IMR-90 (cell line): ENCODE measurements at regions not wholly inside any gene's neighbourhood (a gene's known extent, or its start where the extent isn't known, plus 50 kb on each side); places are given as distances from the start of the nearest gene placed in this dataset.

Experiments used
- ATAC-seq: fragments of 200-7000 bp; cut with Tn5 transposase; 2 replicates; pipeline ENCODE4 v1.9.1; 2020; ENCODE audit warnings: low read depth, mild to moderate bottlenecking, moderate library complexity
- BruUV-seq: library from RNA; stranded (reverse); fragments of 400-500 nt; replicated peaks from 2 replicates; lab custom pipeline; 2021; lab: Mats Ljungman, UMichigan
- CTCF ChIA-PET: fragments of 300-600 bp; formaldehyde crosslinking; extraction: SDS; loops from one replicate; lab custom pipeline; 2021; ENCODE audit warnings: antibody characterized with exemption; lab: Yijun Ruan, JAX
- POLR2A ChIA-PET: fragments of 300-600 bp; sonication (Branson Sonifier 250); formaldehyde crosslinking; loops from one replicate; lab custom pipeline; 2022; ENCODE audit warnings: antibody characterized with exemption; ENCODE audit not compliant: unreplicated experiment; lab: Charles Lee
- DNase-seq: peaks from one replicate; pipeline ENCODE4 v3.0.0; 2013
- H2AFZ ChIP-seq: replicated peaks from 2 replicates; pipeline ENCODE3; 2013; ENCODE audit warnings: low read length, mild to moderate bottlenecking; ENCODE audit not compliant: poor library complexity
- H2AK5ac ChIP-seq: 2 replicates; pipeline ENCODE4 v1.6.1; 2013; ENCODE audit warnings: low read depth, low read length, inconsistent platforms
- H2AK9ac ChIP-seq: replicated peaks from 2 replicates; pipeline ENCODE3; 2013; ENCODE audit warnings: mild to moderate bottlenecking, low read depth, low read length, moderate library complexity; ENCODE audit not compliant: poor library complexity
- H2BK120ac ChIP-seq: 2 replicates; pipeline ENCODE4 v1.6.1; 2013; ENCODE audit warnings: low read depth, low read length, inconsistent platforms
- H2BK15ac ChIP-seq: 3 replicates; pipeline ENCODE4 v1.6.1; 2013; ENCODE audit warnings: low read depth, low read length, inconsistent platforms
- H2BK20ac ChIP-seq: 2 replicates; pipeline ENCODE4 v1.6.1; 2013; ENCODE audit warnings: low read depth, mild to moderate bottlenecking, inconsistent platforms, low read length, moderate library complexity
- H2BK5ac ChIP-seq: 2 replicates; pipeline ENCODE4 v1.6.1; 2013; ENCODE audit warnings: mild to moderate bottlenecking, low read depth, low read length, inconsistent platforms; ENCODE audit not compliant: poor library complexity, severe bottlenecking
- H3K14ac ChIP-seq: replicated peaks from 2 replicates; pipeline ENCODE4 v1.6.1; 2013; ENCODE audit warnings: low read depth, low read length, inconsistent platforms
- H3K18ac ChIP-seq: 2 replicates; pipeline ENCODE4 v1.6.1; 2013; ENCODE audit warnings: low read depth, low read length, control low read depth
- H3K23ac ChIP-seq: 2 replicates; pipeline ENCODE4 v1.6.1; 2013; ENCODE audit warnings: low read depth, low read length, inconsistent platforms
- H3K27ac ChIP-seq: 2 replicates; pipeline ENCODE4 v1.5.1; 2013; ENCODE audit warnings: mild to moderate bottlenecking, control low read depth, low read length; ENCODE audit not compliant: insufficient read depth
- H3K27me3 ChIP-seq: 2 replicates; pipeline ENCODE4 v1.6.1; 2013; ENCODE audit warnings: low read length; ENCODE audit not compliant: control insufficient read depth, insufficient read depth
- H3K36me3 ChIP-seq: 2 replicates; pipeline ENCODE4 v1.6.1; 2013; ENCODE audit warnings: low read length, mixed read lengths; ENCODE audit not compliant: control insufficient read depth, insufficient read depth
- H3K4ac ChIP-seq: 2 replicates; pipeline ENCODE4 v1.6.1; 2013; ENCODE audit warnings: low read depth, low read length, inconsistent platforms
- H3K4me1 ChIP-seq: 2 replicates; pipeline ENCODE4 v1.6.1; 2013; ENCODE audit warnings: low read length, mixed read lengths; ENCODE audit not compliant: control insufficient read depth, insufficient read depth
- H3K4me2 ChIP-seq: 2 replicates; pipeline ENCODE4 v1.6.1; 2013; ENCODE audit warnings: low read depth, mild to moderate bottlenecking, control low read depth, low read length, moderate library complexity
- H3K4me3 ChIP-seq: 2 replicates; pipeline ENCODE4 v1.5.1; 2013; ENCODE audit warnings: low read depth, mild to moderate bottlenecking, control low read depth, low read length, moderate library complexity; ENCODE audit not compliant: insufficient read depth
- H3K56ac ChIP-seq: 2 replicates; pipeline ENCODE4 v1.6.1; 2013; ENCODE audit warnings: low read length, inconsistent platforms; ENCODE audit not compliant: insufficient read depth; ENCODE audit errors: extremely low read depth
- H3K79me1 ChIP-seq, 2 experiments: 2 replicates each; pipeline ENCODE4 v1.6.1; 2013; ENCODE audit warnings: low read length in 2 of 2, inconsistent platforms in 1 of 2, low read depth in 1 of 2
- H3K9ac ChIP-seq: 2 replicates; pipeline ENCODE4 v1.6.1; 2013; ENCODE audit warnings: low read depth, low read length, control low read depth
- H3K9me1 ChIP-seq: 2 replicates; pipeline ENCODE4 v1.6.1; 2013; ENCODE audit warnings: low read length, inconsistent platforms; ENCODE audit not compliant: insufficient read depth
- H3K9me3 ChIP-seq: 2 replicates; pipeline ENCODE4 v1.6.1; 2013; ENCODE audit warnings: low read length; ENCODE audit not compliant: control insufficient read depth, insufficient read depth
- H4K20me1 ChIP-seq: 2 replicates; pipeline ENCODE4 v1.6.1; 2013; ENCODE audit warnings: low read length, inconsistent platforms; ENCODE audit not compliant: insufficient read depth
- H4K5ac ChIP-seq: 2 replicates; pipeline ENCODE4 v1.6.1; 2013; ENCODE audit warnings: mild to moderate bottlenecking, low read depth, low read length, control low read depth
- H4K8ac ChIP-seq, 2 experiments: 2 replicates each; pipeline ENCODE4 v1.6.1; 2013; ENCODE audit warnings: low read depth in 2 of 2, low read length in 2 of 2, control low read depth in 1 of 2, inconsistent platforms in 1 of 2
- H4K91ac ChIP-seq: 2 replicates; pipeline ENCODE4 v1.6.1; 2013; ENCODE audit warnings: low read depth, low read length, inconsistent platforms; ENCODE audit not compliant: insufficient read depth
- BHLHE40 ChIP-seq: fragments of 150-350 bp; IDR thresholded peaks from 2 replicates; pipeline ENCODE4 v1.6.1; 2016; ENCODE audit warnings: mild to moderate bottlenecking, low read depth, low read length
- CEBPB ChIP-seq: IDR thresholded peaks from 2 replicates; pipeline ENCODE4 v1.6.1; 2012; ENCODE audit warnings: low read depth, low read length, improper control_type of control experiment
- CHD1 ChIP-seq: IDR thresholded peaks from 2 replicates; pipeline ENCODE4 v1.6.1; 2012; ENCODE audit warnings: low read depth, low read length, improper control_type of control experiment
- FOS ChIP-seq: fragments of 150-350 bp; IDR thresholded peaks from 2 replicates; pipeline ENCODE4 v1.6.1; 2016; ENCODE audit warnings: low read depth, low read length
- MAFK ChIP-seq: IDR thresholded peaks from 2 replicates; pipeline ENCODE4 v1.6.1; 2012; ENCODE audit warnings: low read depth, low read length, improper control_type of control experiment
- MAZ ChIP-seq: IDR thresholded peaks from 2 replicates; pipeline ENCODE4 v1.6.1; 2012; ENCODE audit warnings: low read depth, mild to moderate bottlenecking, low read length, improper control_type of control experiment, moderate library complexity, borderline replicate concordance
- MXI1 ChIP-seq: IDR thresholded peaks from 2 replicates; pipeline ENCODE4 v1.6.1; 2012; ENCODE audit warnings: low read depth, mild to moderate bottlenecking, low read length, moderate library complexity, borderline replicate concordance
- NFE2L2 ChIP-seq: fragments of 150-350 bp; IDR thresholded peaks from 2 replicates; pipeline ENCODE4 v1.6.1; 2016; ENCODE audit warnings: low read depth, mild to moderate bottlenecking, low read length
- POLR2A ChIP-seq: IDR thresholded peaks from 2 replicates; pipeline ENCODE4 v1.6.1; 2012; ENCODE audit warnings: mild to moderate bottlenecking, low read depth, low read length
- RAD21 ChIP-seq: IDR thresholded peaks from 2 replicates; pipeline ENCODE4 v1.6.1; 2012; ENCODE audit warnings: low read length, improper control_type of control experiment
- RCOR1 ChIP-seq: IDR thresholded peaks from 2 replicates; pipeline ENCODE4 v1.6.1; 2012; ENCODE audit warnings: mild to moderate bottlenecking, low read length, improper control_type of control experiment; ENCODE audit not compliant: insufficient replicate concordance
- RFX5 ChIP-seq: IDR thresholded peaks from 2 replicates; pipeline ENCODE4 v1.8.0; 2012; ENCODE audit warnings: low read depth, mild to moderate bottlenecking, low read length, moderate library complexity
- SMC3 ChIP-seq: fragments of 150-350 bp; IDR thresholded peaks from 2 replicates; pipeline ENCODE4 v1.6.1; 2016; ENCODE audit warnings: low read depth, mild to moderate bottlenecking, antibody characterized with exemption, low read length, moderate library complexity
- WGBS, 2 experiments: methylation state at CpG; one replicate each; pipeline versions ENCODE4 v1.1.5 to v1.1.7; 2013; ENCODE audit warnings: missing lambda C conversion rate in 2 of 2; ENCODE audit not compliant: insufficient read length in 1 of 2; ENCODE audit errors: extremely low coverage in 2 of 2; 5-methylcytosine and 5-hydroxymethylcytosine counted together
- dilution Hi-C: fragments of 300-500 bp; cut with HindIII; formaldehyde crosslinking; loops from one replicate; pipeline ENCODE4 v1.14.3; 2018; ENCODE audit warnings: low sequenced_read_pairs; ENCODE audit not compliant: unreplicated experiment
- in situ Hi-C: fragments of 300-500 bp; cut with MboI; formaldehyde crosslinking; loops from 3 replicates; pipeline ENCODE4 v1.14.3; 2019; ENCODE audit warnings: low sequenced_read_pairs, inconsistent platforms, mixed read lengths
- intact Hi-C: fragments of 100-400 bp; cut with micrococcal nuclease; formaldehyde crosslinking; loops from 2 replicates; pipeline ENCODE4 v1.10.0; 2022
- TF ChIP-seq, protein P1 (sequence below): conservative IDR thresholded peaks from 2 replicates; pipeline ENCODE4 v1.5.1; 2012; ENCODE audit warnings: mild to moderate bottlenecking, low read depth, low read length, improper control_type of control experiment
- TF ChIP-seq, protein P2 (sequence below): fragments of 150-350 bp; IDR thresholded peaks from 2 replicates; pipeline ENCODE4 v1.6.1; 2017; ENCODE audit warnings: mild to moderate bottlenecking, antibody characterized with exemption, low read length, low read depth
- TF ChIP-seq, protein P3 (sequence below): fragments of 150-350 bp; IDR thresholded peaks from 2 replicates; pipeline ENCODE4 v1.6.1; 2016; ENCODE audit warnings: low read depth, mild to moderate bottlenecking, low read length, moderate library complexity, borderline replicate concordance

DNA sequence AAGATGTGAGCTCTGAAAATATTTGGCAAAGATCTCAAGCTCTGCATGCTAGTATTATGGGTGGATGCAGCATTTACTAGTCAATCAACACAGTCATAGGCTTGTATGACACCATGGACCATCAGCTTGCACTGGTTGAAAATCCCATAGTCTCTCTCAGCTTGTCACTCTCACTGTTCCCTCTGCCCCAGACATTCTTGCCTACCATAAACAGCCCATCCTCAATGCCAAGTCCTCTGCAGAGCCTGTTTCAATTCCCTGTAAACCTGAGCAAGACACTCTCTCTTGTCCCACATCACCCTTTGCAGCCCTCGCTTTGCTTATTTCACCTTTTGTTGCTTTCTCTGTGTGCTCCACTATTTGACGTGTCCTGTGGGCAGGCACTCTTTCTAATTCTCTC, 264.6 kb downstream of the ICE1 start:
- no peaks in the 10 kb centered on the region for H3K9me1 ChIP-seq
- H2AFZ ChIP-seq, result no peak overlapping the region
- WGBS, 2 experiments, result no CpG with 5 or more reads among the region's 2 CpGs
- dilution Hi-C loops (no loop called here), intact Hi-C loops (no loop called here), in situ Hi-C loops (no loop called here)
- no peak overlapping the region for H3K4me2 ChIP-seq
- no peak overlapping the region for H3K27ac ChIP-seq
- H4K8ac ChIP-seq, result no peak overlapping the region
- POLR2A ChIA-PET, result no interaction called here
- H3K4me1 ChIP-seq, result no peaks in the 10 kb centered on the region
- ATAC-seq, result no peak
- no peak overlapping the region for H4K91ac ChIP-seq
- no peaks in the 10 kb centered on the region for H4K20me1 ChIP-seq
- no peak overlapping the region for H3K4me3 ChIP-seq
- H2AK9ac ChIP-seq, result no peak overlapping the region
- H3K56ac ChIP-seq, result no peak overlapping the region
- no peak overlapping the region for H3K23ac ChIP-seq
- no peak overlapping the region for H3K4ac ChIP-seq
- TF ChIP-seq NFE2L2 (no peak), MAFK (no peak), RFX5 (no peak), SMC3 (no peak), RCOR1 (no peak), BHLHE40 (no peak), CEBPB (no peak), POLR2A (no peak), RAD21 (no peak), CHD1 (no peak), MAZ (no peak), FOS (no peak), MXI1 (no peak)
- TF ChIP-seq, protein P1, sequence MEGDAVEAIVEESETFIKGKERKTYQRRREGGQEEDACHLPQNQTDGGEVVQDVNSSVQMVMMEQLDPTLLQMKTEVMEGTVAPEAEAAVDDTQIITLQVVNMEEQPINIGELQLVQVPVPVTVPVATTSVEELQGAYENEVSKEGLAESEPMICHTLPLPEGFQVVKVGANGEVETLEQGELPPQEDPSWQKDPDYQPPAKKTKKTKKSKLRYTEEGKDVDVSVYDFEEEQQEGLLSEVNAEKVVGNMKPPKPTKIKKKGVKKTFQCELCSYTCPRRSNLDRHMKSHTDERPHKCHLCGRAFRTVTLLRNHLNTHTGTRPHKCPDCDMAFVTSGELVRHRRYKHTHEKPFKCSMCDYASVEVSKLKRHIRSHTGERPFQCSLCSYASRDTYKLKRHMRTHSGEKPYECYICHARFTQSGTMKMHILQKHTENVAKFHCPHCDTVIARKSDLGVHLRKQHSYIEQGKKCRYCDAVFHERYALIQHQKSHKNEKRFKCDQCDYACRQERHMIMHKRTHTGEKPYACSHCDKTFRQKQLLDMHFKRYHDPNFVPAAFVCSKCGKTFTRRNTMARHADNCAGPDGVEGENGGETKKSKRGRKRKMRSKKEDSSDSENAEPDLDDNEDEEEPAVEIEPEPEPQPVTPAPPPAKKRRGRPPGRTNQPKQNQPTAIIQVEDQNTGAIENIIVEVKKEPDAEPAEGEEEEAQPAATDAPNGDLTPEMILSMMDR, result no peak
- TF ChIP-seq, protein P2, sequence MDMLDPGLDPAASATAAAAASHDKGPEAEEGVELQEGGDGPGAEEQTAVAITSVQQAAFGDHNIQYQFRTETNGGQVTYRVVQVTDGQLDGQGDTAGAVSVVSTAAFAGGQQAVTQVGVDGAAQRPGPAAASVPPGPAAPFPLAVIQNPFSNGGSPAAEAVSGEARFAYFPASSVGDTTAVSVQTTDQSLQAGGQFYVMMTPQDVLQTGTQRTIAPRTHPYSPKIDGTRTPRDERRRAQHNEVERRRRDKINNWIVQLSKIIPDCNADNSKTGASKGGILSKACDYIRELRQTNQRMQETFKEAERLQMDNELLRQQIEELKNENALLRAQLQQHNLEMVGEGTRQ, result no peak
- TF ChIP-seq, protein P3, sequence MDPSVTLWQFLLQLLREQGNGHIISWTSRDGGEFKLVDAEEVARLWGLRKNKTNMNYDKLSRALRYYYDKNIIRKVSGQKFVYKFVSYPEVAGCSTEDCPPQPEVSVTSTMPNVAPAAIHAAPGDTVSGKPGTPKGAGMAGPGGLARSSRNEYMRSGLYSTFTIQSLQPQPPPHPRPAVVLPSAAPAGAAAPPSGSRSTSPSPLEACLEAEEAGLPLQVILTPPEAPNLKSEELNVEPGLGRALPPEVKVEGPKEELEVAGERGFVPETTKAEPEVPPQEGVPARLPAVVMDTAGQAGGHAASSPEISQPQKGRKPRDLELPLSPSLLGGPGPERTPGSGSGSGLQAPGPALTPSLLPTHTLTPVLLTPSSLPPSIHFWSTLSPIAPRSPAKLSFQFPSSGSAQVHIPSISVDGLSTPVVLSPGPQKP, result no peak
- H3K18ac ChIP-seq, result no peak overlapping the region
- no peak overlapping the region for H3K14ac ChIP-seq
- CTCF ChIA-PET, result no interaction called here
- H3K36me3 ChIP-seq, result no peaks in the 10 kb centered on the region
- H2BK5ac ChIP-seq, result no peak overlapping the region
- H4K5ac ChIP-seq, result no peak overlapping the region
- no peak overlapping the region for H2BK20ac ChIP-seq
- H2AK5ac ChIP-seq, result no peak overlapping the region
- peaks cover 30% of the 10 kb centered on the region for H3K9me3 ChIP-seq
- no peak overlapping the region for H2BK15ac ChIP-seq
- no TSS peak for BruUV-seq
- no peak overlapping the region for H3K9ac ChIP-seq
- H2BK120ac ChIP-seq, result no peak overlapping the region
- DNase-seq, result no peak
- no peaks in the 10 kb centered on the region for H3K27me3 ChIP-seq
- H3K79me1 ChIP-seq, result no peaks in the 10 kb centered on the region
